GM18858 (cell line): ENCODE measurements at regions not wholly inside any gene's neighbourhood (a gene's known extent, or its start where the extent isn't known, plus 50 kb on each side); places are given as distances from the start of the nearest gene placed in this dataset.
A peak's percentile ranks its signal among the peaks of the same experiment; 100 is the strongest.
"Not testable (repeated sequence)": the region's sequence is repeated elsewhere in the genome, so short reads cannot be mapped to it uniquely, and the experiment has no call there.

Experiments
- ATAC-seq: cut with Tn5 transposase; IDR thresholded peaks from one replicate; pipeline ENCODE4 v1.9.1; 2021; ENCODE audit not compliant: unreplicated experiment

DNA sequence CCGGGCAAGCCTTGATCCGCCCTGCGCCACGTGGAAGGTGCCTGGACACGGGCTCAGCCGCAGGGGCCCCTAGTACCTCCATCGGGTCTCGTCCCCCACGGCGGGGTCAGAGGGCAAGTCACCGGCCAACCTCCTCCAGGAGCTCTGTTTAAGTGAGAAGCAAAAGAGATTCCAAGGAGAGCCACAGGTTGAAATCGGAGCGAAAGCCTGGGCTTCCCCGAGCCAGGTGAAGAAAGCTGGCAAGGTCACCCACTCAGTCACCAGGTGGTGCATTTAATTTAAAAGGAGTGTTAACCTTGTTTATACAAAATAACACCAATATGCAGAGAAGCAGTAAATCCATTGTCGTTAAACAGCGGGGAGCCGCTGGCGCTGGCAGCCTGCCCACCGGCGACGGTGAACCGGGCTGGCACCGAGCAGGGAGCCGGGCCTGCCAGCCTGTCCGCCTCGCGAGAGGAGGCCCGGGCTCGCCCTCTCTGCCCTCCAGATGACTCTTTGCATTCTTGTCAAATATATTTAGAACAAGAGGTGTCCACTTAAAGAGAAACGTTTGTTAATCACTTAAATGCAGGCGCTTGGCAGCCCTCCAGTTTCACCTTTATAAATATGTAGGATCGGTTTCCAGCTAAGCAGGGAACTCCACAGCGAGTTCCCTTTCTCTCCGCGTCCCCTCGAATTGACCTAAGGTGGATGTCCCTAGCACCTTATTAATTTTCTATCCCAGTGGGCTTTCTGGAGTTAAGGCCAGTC, 277.3 kb upstream of the NR2F2 start:
- no peak for ATAC-seq

DNA sequence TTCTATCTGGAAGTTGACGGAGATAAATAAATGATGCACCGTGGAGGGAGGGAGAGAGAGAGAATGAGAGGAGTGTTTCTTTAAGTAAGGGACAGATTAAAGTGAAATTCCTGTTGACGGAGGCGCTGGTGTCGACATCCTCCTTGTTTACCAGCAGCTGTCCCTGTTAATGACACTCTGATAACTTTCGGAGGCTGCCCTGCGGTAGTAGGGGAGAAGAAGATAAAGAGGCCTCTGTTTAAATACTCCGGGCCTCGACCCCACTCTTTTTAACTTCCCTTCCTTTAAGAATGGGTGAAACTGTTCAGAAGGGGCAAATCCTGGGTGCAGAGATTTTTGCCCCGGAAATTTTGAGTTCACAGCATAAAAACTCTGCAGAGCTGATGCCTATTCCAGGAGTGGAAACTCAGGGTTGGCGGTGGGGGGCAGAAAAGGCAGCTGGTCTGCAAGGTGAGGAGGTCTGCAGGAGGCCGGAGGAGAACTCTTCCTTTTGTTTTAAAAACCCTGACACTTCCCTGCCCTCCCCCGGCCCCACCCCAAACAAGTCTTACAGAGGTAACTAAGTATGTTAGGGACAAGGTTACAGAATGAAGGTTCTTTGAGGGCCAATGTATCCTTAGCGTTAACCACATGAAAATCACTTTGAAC, 276.6 kb upstream of the NR2F2 start:
- ATAC-seq, result no peak

DNA sequence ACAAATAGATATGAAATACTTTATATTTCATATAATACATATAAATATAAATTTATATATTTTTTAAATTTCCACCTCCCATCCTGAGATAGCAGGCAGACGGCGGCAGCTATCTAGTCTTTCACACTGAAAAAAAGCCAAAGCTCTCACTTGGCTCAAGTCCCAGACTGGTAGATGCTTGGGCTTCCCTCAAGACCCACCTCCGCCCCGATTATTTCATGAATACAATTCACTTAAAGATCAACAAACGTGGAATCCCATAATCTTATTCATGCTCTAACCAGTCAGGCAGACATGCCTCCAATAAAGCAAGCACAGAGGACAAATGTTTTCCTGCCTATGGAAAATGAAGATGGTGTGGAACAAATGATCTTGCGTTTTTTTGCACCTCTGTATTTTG, 275.9 kb upstream of the NR2F2 start:
- no peak for ATAC-seq

DNA sequence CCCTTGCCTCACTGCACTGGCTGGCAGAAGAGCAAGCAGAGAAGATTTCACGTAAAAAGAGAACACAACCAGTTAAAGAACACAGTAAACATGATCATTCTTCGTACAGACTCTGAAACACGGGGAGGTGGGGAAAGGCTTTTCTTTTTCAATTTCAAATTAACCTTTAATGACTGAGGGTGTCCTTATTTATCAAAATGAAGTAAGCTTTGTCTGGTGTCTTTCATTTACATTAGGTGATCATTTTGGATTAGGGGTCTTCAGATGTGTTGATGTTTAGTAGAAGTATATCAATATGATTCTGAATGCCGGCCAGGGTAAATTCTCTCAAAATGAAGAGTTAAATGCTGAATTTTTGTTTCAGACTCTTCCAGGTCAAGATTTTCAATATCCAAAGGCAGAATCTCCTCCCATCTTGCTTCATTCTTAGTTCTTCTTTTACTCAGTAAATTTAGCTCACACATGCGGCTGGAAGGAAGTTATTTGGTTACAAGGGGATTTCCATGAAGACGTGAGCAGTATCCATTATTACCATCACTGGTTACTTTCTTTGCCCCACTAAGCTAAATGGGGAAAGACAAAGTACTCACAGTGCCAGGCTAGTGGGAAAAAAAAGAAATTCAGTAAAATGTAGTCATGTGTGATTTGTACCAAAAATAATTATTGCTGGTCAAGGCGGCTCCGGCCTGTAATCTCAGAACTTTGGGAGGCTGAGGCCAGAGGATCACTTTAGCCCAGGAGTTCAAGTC, 272.2 kb upstream of the NR2F2 start:
- peak; percentile 81 for ATAC-seq

DNA sequence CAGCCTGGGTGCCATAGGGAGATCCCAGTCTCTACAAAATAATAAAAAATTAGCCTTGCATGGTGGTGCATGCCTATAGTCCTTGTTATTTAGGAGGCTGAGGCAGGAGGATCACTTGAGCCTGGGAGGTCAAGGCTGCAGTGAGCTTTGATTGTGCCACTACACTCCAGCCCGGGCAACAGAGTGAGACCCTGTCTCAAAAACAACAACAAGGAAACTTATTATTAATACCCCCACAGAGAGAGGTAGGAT, 271.7 kb upstream of the NR2F2 start:
- ATAC-seq, result not testable (repeated sequence)

DNA sequence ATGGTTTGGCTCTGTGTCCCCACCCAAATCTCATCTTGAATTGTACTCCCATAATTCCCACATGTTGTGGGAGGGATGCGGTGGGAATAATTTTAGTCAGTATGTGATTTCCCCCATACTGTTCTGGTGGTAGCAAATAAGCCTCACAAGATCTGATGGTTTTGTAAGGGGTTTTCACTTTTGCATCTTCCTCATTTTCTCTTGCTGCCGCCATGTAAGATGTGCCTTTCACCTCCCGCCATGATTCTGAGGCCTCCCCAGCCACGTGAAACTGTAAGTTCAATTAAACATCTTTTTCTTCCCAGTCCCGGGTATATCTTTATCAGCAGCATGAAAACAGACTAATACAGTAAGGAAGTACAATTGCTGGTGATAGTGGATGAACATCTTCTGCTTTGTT, 269.9 kb upstream of the NR2F2 start:
- ATAC-seq, result not testable (repeated sequence)

DNA sequence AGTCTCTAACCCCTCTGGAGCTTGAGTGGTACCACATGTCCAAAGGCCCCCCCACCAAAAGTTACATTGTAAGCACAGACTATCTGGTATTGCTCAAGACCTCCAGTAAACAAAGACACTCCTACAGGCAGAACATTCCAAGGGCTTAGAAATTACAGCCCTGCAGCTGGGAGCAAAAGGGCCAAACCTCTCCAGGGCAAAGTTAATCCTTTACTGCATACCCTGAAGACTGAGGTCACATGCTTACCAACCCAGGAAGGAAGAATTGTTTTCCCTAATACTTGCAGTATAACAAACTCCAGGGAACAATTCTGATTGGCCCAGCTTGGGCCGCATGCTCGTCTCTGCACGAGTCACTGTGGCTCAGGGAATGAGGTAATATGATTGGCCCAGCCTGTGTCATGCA, 266.1 kb upstream of the NR2F2 start:
- ATAC-seq, result no peak

DNA sequence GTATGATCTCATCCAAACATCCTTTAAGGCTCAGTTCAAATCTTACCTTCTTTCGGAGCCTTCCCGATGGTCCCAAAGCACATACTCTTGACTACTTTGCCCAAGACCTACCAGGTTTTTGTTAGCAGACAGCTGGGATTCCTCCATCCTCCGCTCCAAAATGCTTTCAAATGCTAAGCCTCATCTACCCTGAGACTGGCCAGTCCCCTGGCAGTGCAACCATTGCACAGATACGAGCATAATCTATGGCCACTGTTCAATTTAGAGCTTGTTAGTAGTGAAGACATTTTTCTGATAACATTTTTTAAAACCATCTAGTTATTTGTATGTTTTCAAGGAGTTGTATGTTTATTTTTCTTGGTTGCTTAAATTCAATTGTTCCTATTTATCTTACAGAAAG, 264.4 kb upstream of the NR2F2 start:
- no peak for ATAC-seq

DNA sequence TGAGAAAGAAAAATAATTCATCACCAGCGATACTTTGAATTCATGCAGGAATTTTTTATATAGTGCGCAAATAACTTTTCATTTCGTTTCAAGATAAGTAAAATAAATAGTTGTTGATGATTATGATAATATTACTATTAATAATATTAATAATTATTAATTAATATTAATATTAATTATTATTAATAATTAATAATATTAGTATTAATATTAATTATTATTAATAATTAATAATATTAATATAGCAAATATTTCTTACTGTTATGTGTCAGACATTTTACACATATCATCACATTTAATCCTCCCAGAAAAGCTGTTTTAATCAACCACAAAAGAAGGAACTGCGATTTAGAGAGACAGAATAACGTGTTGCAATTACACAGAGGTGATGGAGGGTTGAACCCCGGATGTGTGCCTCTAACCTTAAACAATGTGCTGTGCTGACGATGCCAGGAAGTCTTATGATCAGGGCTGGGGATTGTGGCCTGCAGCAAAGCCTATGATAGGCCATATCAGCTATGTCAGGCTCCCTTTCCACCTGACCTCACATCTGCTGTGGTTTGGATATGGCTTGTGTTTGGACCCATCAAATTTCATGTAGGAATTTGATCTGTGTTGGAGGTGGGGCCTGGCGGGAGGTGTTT, 263.5 kb upstream of the NR2F2 start:
- ATAC-seq, result no peak

DNA sequence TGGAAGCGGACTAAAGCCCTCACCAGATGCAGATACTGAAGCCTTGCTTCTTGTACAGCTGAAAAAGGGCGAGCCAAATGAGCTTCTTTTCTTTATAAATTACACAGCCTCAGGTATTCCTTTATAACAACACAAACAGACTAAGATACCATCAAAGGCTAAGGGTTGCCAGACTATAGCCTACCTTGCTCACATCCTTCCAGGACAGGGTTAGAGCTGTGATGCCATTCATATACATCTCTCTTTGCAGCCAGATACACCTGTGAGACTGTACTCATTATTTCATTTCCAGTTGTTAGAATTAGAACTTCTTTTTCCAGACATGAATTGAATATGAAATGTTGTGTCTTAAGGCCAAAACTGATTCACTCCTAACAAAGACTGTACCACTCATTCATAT, 262.8 kb upstream of the NR2F2 start:
- no peak for ATAC-seq

DNA sequence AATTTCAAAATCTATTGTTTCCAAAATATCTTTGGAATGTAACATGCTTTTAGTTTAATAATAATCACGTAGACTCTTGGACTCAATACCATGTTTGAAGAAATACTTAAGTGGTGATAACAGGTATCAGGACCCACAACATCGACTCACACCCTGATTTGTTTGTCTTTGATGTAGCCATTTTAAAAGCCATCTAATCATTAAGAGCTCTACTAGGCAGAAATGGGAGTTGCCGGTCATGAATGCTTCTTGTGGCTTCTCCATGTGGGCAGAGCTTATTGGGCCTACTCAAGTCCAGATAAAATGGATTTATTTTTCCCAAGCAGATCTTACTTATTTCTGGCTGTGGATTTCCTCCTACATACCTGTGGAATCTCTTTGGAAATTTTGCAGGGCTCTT, 261.6 kb upstream of the NR2F2 start:
- no peak for ATAC-seq

DNA sequence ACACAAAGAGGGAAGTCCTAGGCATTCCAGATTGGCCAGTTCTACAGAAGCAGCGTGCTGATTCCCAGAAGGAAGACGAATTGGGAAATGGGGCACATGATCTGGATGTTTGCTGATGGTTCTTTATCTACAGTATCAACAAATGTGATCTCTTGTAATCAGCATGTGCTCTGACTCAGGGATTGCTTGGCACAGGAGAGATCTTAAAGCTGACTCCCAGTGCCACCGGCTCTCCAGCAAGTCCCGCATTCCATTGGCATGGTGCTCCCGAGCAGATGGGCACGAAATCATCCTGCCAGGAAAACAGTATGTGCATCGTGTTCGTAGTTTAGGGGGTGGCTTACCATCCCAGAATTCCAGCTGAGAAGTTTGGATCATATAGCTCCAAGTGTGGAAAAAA, 259.9 kb upstream of the NR2F2 start:
- ATAC-seq, result no peak

DNA sequence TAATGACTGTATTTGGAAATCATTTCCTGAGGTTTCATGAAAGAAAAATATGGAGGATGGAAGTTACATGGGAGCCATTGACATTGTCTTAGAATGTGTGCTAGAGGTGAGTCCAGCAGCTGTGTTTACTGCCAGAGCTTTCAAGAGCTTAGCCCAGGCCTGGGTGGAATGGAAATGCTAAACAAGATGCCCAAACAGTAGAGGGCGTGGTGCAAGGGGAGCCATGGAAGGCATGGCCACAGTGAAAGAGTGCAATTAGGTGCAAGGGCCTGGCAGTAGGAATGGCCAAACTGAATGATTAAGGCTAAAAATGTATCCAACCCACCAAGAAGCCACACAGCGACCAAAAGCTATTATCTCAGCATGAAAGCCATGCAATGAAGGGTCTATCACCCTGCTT, 257.7 kb upstream of the NR2F2 start:
- ATAC-seq, result no peak

DNA sequence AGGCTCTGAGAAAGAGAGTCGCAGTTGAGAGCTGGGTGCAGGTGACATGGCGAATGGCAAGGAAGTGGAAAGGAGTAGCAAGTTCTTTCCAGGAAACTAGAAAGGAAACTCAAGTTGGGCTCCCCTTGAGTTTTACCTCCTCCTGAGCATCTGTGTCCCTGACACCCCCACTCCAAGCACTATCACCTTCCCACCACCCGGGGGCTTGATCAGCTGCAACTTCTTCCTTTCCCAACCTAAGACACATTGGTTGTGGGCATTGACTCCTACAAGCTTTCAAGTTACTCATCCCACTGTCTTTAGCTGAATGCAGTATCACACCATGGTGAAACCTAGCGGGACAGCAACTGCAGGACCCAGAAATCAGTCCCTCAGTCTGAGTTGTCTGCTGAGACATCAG, 256.6 kb upstream of the NR2F2 start:
- no peak for ATAC-seq

DNA sequence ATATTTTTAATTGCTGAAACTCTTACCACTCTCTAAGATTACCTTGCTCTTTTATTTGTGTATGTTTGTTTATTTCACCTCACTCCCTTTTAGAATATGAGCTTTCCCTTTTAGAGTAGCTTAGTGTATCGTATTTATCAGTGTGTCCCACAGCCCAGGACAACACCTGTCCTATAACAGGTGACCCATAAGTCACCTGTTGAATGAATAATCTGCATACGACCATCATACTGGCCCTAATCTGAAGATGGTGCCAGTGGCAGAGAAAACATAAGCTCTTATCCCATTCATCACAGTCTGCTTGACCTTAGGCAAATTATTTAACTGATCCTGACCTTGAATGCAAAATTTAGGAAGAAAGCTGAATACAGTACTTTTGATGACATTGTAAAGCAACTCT, 254.6 kb upstream of the NR2F2 start:
- ATAC-seq, result no peak

DNA sequence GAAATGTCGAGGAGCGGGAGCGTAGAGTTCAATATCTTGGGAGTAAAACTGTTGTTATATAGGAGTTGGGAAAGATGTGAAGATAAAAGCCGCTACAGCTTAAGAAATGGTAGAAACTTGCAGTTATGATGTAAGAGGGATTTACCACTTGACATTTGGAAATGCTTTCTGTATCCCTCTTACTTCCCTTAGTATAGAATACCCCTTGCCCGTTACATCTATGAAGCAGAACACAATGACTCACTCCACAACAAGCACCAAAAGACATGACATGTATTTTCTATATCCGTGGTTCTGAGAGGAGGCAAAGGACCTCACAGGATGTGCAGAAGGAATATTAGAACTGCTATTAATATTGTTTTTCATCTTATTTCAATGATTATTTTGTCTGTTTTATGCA, 254.2 kb upstream of the NR2F2 start:
- ATAC-seq, result no peak

DNA sequence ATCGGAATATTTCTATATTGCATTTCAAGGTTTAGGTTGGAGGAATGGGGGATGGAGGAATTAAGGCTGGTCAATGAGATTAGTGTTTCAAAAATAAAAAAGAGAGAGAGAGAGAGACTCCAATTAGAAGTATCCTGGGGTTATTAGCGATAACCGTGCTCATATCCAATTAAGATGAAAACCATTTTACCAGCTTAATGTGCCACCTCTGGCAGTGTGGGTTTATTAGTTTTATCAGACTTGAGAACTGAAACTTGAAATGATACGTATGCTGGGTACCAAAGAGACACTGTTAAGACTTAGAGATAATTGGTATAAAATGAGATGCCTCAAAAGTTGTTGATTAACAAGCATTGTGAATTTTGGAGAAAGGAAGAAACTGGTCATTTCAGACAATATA, 251.5 kb upstream of the NR2F2 start:
- ATAC-seq, result no peak

DNA sequence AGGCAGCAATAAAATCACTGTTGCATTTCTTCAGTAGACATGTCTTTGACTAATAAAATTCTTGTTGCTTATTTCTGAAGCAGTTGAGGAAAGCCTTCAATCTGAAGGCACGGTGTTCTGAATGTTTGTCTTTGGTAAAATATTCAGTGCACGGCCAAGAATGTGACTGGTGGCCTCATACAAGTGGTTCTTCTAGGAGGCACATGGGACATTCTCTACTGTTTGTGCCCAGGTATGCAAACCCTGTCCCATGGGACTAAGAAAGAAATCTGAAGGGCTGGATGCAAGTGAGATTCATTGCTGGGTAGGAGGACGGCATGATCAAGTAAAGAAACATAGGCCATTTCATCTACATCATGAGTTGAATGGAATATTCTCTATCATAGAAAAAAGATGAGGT, 250.6 kb upstream of the NR2F2 start:
- ATAC-seq, result no peak

DNA sequence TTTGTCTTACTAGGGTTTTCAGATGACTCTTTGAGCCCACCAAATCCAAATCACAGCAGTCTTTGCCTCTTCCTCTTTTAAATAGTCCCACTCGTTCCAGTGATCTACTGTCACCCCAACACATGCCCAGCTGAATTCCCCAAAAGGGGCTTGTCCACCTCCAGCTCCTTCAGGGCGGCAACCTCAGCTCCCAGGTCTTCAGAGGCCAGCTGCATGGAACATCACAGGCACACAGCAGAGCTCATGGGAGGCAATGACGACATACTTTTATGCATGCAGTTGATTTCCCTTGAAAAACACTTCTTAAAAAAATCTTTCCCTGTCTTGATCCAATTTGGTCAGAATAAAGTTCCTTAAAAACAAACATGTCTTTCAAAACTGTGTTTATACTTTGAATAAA, 244.3 kb upstream of the NR2F2 start:
- no peak for ATAC-seq

DNA sequence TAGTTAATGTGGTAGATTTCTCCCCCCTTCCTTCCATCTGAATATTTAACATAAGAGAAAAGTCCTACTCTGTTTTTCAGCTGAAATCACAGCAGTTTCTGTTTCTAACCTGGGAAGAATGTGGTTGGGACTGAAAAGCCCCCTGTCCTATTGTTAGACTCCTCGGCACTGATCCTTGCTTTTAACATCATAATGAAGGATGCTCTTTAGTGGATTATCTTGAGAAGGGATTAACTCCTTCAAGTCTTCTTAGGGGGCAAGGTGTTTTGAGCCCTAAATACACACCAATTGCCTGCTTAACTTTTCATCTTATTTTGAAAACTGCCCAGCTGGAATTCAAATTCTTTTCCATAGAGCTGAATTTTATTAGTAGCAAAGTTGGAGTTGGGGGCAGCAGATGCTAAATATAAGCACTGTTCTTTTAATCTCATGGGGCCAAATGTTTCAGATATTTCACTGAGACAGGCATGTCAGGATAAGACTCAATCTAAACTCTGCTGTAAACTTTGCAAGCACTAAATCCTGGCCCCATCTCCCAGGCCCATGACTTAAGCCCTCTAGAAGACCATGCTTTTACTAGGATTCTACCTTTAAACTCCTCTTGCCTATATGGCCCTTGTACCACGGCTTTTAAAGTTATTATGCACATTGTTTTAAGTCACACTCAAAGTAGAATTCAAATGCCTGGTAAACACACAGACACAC, 243.2 kb upstream of the NR2F2 start:
- no peak for ATAC-seq

DNA sequence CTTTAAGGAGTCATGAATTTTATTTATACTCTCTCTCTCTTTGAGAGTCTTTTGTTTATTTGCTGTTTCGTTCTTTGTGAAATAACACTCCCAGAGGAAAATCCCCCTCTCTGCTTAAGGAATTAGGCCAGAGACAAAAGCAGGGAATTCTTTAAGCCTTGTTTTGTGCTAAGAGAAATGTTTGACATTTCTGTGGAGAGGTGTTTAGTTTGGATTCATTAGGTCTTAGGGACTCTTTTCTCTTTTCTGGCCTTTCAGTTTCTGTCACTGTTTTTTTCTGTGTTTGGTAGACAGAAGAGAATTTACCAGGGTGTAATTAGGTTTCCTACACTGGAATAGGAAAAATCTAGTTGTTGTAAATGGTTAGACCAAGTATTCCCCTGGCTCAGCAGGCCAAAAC, 241.8 kb upstream of the NR2F2 start:
- ATAC-seq, result no peak
